KMS-11 (cell line): ENCODE measurements at regions not wholly inside any gene's neighbourhood (a gene's known extent, or its start where the extent isn't known, plus 50 kb on each side); places are given as distances from the start of the nearest gene placed in this dataset.

Experiments used
- H2AFZ ChIP-seq: fragments of 200-600 bp; sonication (generic); 2 replicates; pipeline ENCODE4 v1.6.1; 2016; ENCODE audit warnings: antibody characterized with exemption, mixed run types, low read depth
- H3K27ac ChIP-seq: fragments of 200-600 bp; sonication (generic); 2 replicates; pipeline ENCODE4 v1.6.1; 2016; ENCODE audit warnings: mild to moderate bottlenecking, mixed run types
- H3K27me3 ChIP-seq: fragments of 200-600 bp; sonication (generic); 2 replicates; pipeline ENCODE4 v1.6.1; 2017; ENCODE audit warnings: mild to moderate bottlenecking, low read depth, mixed run types, moderate library complexity; ENCODE audit not compliant: insufficient read depth
- H3K36me3 ChIP-seq: fragments of 200-600 bp; sonication (generic); 2 replicates; pipeline ENCODE4 v1.6.1; 2017; ENCODE audit warnings: mild to moderate bottlenecking, mixed run types; ENCODE audit not compliant: insufficient read depth
- H3K4me1 ChIP-seq: fragments of 200-600 bp; sonication (generic); 2 replicates; pipeline ENCODE4 v1.6.1; 2016; ENCODE audit warnings: mild to moderate bottlenecking, low read depth, mixed run types; ENCODE audit not compliant: poor library complexity, severe bottlenecking
- H3K4me2 ChIP-seq: fragments of 200-600 bp; sonication (generic); 2 replicates; pipeline ENCODE4 v1.7.0; 2016; ENCODE audit warnings: mild to moderate bottlenecking, mixed run types
- H3K4me3 ChIP-seq: fragments of 200-600 bp; sonication (generic); IDR thresholded peaks from 2 replicates; pipeline ENCODE4 v1.6.1; 2017; ENCODE audit warnings: low read depth, low read length, mixed read lengths; ENCODE audit not compliant: insufficient read depth
- H3K79me2 ChIP-seq: fragments of 200-600 bp; sonication (generic); 2 replicates; pipeline ENCODE4 v1.6.1; 2016; ENCODE audit warnings: low read depth, mixed run types; ENCODE audit not compliant: insufficient read depth
- H3K9ac ChIP-seq: fragments of 200-600 bp; sonication (generic); 2 replicates; pipeline ENCODE4 v1.6.1; 2016; ENCODE audit warnings: mild to moderate bottlenecking, mixed run types
- H4K20me1 ChIP-seq: fragments of 200-600 bp; sonication (generic); 2 replicates; pipeline ENCODE4 v1.6.1; 2016; ENCODE audit warnings: mild to moderate bottlenecking, mixed run types; ENCODE audit not compliant: insufficient read depth
- CTCF ChIP-seq: fragments of 200-600 bp; sonication (generic); conservative IDR thresholded peaks from 2 replicates; pipeline ENCODE4 v1.6.1; 2017; ENCODE audit warnings: low read depth, mild to moderate bottlenecking, antibody characterized with exemption, low read length, moderate library complexity, mixed read lengths

GRCh38 chr10:78891741-78892140 lies 177.0 kb upstream of the ZMIZ1 start:
- H3K4me3 ChIP-seq: no peak overlapping the region
- H3K79me2 ChIP-seq: no peaks in the 10 kb centered on the region
- H3K9ac ChIP-seq: no peak overlapping the region
- no peaks in the 10 kb centered on the region for H3K27me3 ChIP-seq
- no peaks in the 10 kb centered on the region for H4K20me1 ChIP-seq
- H3K4me1 ChIP-seq: no peaks in the 10 kb centered on the region
- H3K36me3 ChIP-seq: no peaks in the 10 kb centered on the region
- TF ChIP-seq CTCF: no peak
- H2AFZ ChIP-seq: no peak overlapping the region
- no peak overlapping the region for H3K27ac ChIP-seq
- no peak overlapping the region for H3K4me2 ChIP-seq

GRCh38 chr10:78892338-78893176 lies 176.2 kb upstream of the ZMIZ1 start:
- Histone ChIP-seq H4K20me1 (no peaks in the 10 kb centered on the region), H3K27me3 (no peaks in the 10 kb centered on the region), H3K27ac (no peak overlapping the region), H3K9ac (no peak overlapping the region), H3K36me3 (no peaks in the 10 kb centered on the region), H3K4me2 (no peak overlapping the region), H3K79me2 (no peaks in the 10 kb centered on the region), H2AFZ (no peak overlapping the region), H3K4me3 (no peak overlapping the region), H3K4me1 (no peaks in the 10 kb centered on the region)
- no peak for TF ChIP-seq CTCF

DNA sequence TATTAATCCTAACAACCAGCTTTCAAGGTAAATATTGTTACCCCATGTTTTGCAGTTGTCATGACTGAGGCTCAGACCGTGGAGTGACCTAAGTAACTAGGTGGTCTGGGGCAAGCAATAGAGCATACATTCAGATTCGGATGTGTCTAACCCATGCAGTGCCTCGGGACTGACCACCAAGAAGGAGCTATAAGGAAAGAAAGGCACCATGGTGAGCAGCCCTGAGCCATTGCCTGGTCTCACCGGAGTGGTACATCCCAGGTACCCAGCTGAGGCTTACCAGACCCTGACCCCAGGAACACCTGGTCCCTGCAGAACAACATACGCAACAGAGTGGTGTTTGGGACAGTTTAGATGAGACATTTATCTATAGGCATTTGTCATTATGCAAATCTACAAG lies 175.5 kb upstream of the ZMIZ1 start:
- Histone ChIP-seq H3K79me2 (no peaks in the 10 kb centered on the region), H3K9ac (no peak overlapping the region), H4K20me1 (no peaks in the 10 kb centered on the region), H3K4me1 (no peaks in the 10 kb centered on the region), H3K4me2 (no peak overlapping the region), H3K27me3 (no peaks in the 10 kb centered on the region), H3K36me3 (no peaks in the 10 kb centered on the region), H2AFZ (no peak overlapping the region), H3K27ac (no peak overlapping the region), H3K4me3 (no peak overlapping the region)
- TF ChIP-seq CTCF: no peak

GRCh38 chr10:78894089-78894840 lies 174.5 kb upstream of the ZMIZ1 start:
- Histone ChIP-seq H3K27ac (no peak overlapping the region), H3K79me2 (no peaks in the 10 kb centered on the region), H3K4me3 (no peak overlapping the region), H3K27me3 (no peaks in the 10 kb centered on the region), H3K9ac (no peak overlapping the region), H2AFZ (no peak overlapping the region), H3K4me2 (no peak overlapping the region), H3K36me3 (no peaks in the 10 kb centered on the region), H3K4me1 (no peaks in the 10 kb centered on the region), H4K20me1 (no peaks in the 10 kb centered on the region)
- TF ChIP-seq CTCF: no peak
